ENCODE measurements at regions not wholly inside any gene's neighbourhood (a gene's known extent, or its start where the extent isn't known, plus 50 kb on each side); places are given as distances from the start of the nearest gene placed in this dataset.
A peak's percentile ranks its signal among the peaks of the same experiment; 100 is the strongest.
"Not testable (repeated sequence)": the region's sequence is repeated elsewhere in the genome, so short reads cannot be mapped to it uniquely, and the experiment has no call there.

DNA sequence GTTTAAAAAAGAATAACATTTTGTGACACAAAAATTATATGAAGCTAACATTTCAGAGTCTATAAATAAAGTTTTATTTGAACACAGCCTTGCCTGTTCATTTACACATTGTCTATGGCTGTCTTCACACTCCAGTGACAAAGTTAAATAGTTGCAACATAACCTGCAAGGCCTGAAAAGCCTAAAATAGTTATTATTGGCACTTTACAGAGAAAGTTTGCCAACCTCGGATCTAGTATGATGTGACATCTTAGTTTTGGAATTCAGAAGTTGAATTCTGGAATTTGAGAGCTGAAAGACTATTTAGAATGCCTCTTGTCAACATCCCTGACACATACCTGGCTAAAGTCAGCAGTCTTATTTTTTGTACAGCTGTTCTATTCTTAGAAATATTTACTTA, 68.3 kb downstream of the DYRK2 start:
- no peak overlapping the region for H3K4me3 Mint-ChIP-seq
- no peaks in the 10 kb centered on the region for H3K4me1 Mint-ChIP-seq (ENCODE audit: low read depth in 2 of 2)
- no peak for DNase-seq (ENCODE audit: low spot score)
- H3K36me3 Mint-ChIP-seq, result no peaks in the 10 kb centered on the region
- no peaks in the 10 kb centered on the region for H3K9me3 Mint-ChIP-seq
- no peak for ATAC-seq
- peaks cover 0 to 6% of the 10 kb centered on the region in 2 donors for H3K27me3 Mint-ChIP-seq
- no peak overlapping the region for H3K27ac Mint-ChIP-seq

DNA sequence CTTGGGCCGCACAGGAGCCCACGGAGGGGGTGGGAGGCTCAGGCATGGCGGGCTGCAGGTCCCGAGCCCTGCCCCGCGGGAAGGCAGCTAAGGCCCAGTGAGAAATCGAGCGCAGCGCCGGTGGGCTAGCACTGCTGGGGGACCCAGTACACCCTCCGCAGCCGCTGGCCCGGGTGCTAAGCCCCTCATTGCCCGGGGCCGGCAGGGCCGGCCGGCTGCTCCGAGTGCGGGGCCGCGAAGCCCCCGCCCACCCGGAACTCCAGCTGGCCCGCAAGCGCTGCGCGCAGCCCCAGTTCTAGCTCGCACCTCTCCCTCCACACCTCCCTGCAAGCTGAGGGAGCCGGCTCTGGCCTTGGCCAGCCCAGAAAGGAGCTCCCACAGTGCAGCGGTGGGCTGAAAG, 70.8 kb downstream of the DYRK2 start:
- ATAC-seq; H3K4me3 Mint-ChIP-seq; H3K4me1 Mint-ChIP-seq (ENCODE audit: low read depth in 2 of 2); H3K27ac Mint-ChIP-seq; H3K36me3 Mint-ChIP-seq; DNase-seq (ENCODE audit: low spot score); H3K27me3 Mint-ChIP-seq; H3K9me3 Mint-ChIP-seq: not testable (repeated sequence)

DNA sequence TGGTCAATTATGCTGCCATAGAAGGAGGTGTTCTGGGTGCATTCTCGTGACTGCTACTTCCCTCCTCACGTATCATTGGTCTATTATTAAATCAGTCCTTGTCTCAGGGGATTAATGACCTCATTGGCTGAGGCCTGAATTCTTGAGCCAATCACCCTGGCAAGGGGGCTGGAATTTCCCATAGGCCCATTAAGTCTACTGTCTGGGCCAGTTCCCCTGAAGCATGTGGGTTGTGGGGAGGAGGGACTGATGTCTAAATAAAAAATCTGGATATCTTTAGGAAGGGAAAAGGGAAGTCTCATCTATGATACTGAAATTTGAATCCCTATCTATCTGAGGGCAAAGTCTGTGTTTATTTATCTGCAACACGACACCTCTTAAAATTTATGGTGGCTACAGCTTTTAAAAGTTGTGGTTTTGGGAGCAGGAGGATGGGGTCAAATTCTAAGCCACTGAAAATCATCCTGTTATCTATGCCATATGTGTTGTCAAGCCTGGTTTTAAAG, 71.9 kb downstream of the DYRK2 start:
- Mint-ChIP-seq H3K9me3 (no peaks in the 10 kb centered on the region), H3K4me1 (ENCODE audit: low read depth in 2 of 2) (no peaks in the 10 kb centered on the region), H3K36me3 (no peaks in the 10 kb centered on the region), H3K27me3 (peaks cover 0 to 6% of the 10 kb centered on the region in 2 donors), H3K27ac (no peak overlapping the region), H3K4me3 (no peak overlapping the region)
- ATAC-seq (no peak), DNase-seq (ENCODE audit: low spot score) (no peak)

DNA sequence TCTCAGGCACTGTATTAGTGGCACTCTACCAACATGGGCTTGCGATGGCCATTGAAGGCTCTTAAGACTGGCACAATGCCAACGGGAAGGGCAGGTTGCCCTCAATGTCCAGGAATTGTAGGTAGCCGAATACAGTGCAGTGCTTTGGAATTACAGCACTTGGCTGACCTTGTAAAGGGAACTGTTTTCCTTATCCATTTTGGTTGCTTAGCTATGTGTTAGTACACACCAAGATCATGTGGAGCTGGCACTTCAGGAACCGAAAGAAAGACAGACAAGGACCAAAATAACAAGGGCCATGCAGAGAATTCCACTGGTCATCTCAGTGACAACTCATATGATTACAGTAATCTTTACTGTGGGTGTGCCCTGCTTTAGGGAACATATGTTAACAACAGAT, 72.7 kb downstream of the DYRK2 start:
- H3K27me3 Mint-ChIP-seq, result peaks cover 0 to 6% of the 10 kb centered on the region in 2 donors
- no peak for DNase-seq (ENCODE audit: low spot score)
- no peak overlapping the region for H3K27ac Mint-ChIP-seq

DNA sequence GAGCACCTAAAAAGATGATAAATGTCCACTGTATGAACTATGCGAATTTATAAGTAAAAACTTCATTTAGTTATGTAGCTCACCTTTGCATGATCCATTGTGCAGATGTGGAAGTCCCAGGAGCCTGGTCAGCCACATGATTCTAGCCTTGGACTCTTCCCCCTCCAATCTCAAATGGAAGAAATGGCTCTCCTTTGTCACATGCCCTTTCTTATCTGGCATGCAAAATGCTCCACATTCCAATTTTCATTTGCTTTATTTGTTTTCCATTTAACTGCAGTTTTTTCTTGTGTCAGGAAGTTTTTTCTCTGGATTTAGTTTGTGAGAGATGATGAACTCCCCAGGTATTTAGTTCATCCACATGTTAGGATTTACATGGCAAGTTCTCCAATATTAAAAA, 73.8 kb downstream of the DYRK2 start:
- Mint-ChIP-seq H3K4me1 (ENCODE audit: low read depth in 2 of 2) (no peaks in the 10 kb centered on the region), H3K4me3 (no peak overlapping the region), H3K9me3 (no peaks in the 10 kb centered on the region), H3K27me3 (peaks cover 0 to 6% of the 10 kb centered on the region in 2 donors), H3K36me3 (no peaks in the 10 kb centered on the region), H3K27ac (no peak overlapping the region)
- ATAC-seq (no peak), DNase-seq (ENCODE audit: low spot score) (no peak)

More for the DNA sequence above, 72.7 kb downstream of the DYRK2 start:
- no peaks in the 10 kb centered on the region for H3K36me3 Mint-ChIP-seq
- no peak overlapping the region for H3K4me3 Mint-ChIP-seq
- no peak for ATAC-seq
- no peaks in the 10 kb centered on the region for H3K9me3 Mint-ChIP-seq
- no peaks in the 10 kb centered on the region for H3K4me1 Mint-ChIP-seq (ENCODE audit: low read depth in 2 of 2)

DNA sequence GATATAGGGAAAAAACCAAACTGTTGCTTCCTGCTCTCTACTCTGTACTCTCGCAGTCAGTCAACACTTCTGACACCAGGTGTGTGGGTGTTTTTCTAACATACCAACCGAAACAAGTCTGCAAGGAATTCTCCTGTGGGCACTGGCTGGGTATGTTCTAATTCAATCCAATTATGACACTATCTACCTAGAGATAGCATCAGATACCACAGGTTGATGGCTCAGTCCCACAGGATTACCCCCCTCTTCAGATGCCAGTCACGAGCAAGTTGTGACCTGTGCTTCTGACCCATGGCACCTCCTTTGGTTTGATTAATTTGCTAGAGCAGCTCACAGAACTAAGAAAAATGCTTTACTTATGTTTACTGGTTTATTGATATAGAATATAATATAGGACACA, 78.3 kb downstream of the DYRK2 start:
- DNase-seq (ENCODE audit: low spot score) (no peak), ATAC-seq (no peak)
- Mint-ChIP-seq H3K36me3 (no peaks in the 10 kb centered on the region), H3K27me3 (peaks cover 0 to 2% of the 10 kb centered on the region in 2 donors), H3K4me1 (ENCODE audit: low read depth in 2 of 2) (no peaks in the 10 kb centered on the region), H3K27ac (no peak overlapping the region), H3K4me3 (no peak overlapping the region), H3K9me3 (no peaks in the 10 kb centered on the region)

DNA sequence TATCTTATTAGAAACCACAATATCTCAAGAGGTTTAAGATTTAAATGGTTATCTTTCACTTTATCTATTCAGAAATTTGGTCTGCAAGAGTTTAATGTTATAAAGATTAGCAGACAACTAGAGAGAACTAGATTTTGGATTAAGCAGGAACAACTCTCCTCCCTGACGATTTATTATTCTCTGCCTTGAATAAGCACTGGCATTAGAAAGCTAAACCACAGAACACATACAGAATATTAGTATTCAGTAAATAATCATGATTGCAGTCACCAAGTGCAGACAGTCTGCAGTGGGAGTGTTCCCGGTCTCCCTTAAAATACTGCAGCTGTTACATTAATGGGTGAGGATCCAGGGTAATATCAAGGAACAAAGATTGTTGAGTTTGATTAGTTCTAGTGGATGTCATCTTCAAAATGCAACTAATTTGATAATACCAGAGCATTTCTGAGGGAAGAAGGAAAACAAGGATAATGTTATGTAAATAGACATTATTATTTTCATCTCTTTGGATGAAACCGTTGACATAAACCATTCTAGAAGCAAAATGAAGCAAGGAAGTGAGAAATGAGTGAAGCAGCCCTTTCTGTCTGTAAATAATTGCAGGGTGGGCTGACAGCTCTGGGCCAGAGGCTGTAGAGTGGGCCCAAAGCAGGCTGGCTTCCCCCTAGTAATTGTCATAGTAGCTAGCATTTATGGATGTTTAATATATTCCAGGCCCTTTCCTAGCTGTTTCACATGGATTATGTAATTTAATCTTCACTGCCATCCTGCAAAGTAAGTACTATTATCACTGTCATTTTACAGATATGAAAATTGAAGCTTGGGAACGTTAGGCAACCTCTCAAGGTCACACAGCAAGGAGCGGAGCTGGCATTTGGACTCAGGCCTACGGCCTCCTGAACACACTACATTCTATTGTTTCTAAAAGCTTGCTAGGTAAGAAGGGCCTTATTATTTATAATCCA, 79.4 kb downstream of the DYRK2 start:
- Mint-ChIP-seq H3K9me3 (no peaks in the 10 kb centered on the region), H3K36me3 (no peaks in the 10 kb centered on the region), H3K4me3 (no peak overlapping the region), H3K27me3 (peaks cover 0 to 3% of the 10 kb centered on the region in 2 donors), H3K27ac (no peak overlapping the region), H3K4me1 (ENCODE audit: low read depth in 2 of 2) (no peaks in the 10 kb centered on the region)
- DNase-seq (ENCODE audit: low spot score) (no peak), ATAC-seq (no peak)

DNA sequence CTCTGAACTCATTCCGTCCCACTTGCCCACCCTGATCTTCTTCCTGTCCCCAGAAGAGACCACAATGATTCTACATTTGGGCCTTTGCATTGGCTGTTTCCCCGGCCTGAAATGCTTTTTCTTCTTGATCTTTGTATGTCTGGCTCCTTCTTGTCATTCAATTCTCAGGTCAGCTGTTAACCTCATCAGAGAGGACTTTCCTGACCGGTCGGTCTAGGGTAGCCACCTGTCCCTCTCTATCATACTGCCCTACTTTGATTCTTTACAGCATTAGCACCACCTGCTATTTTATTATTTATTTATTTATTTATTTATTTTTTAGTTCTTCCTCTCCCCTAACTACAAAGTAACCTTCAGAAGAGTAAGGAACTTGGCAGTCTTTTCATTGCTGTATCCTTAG, 84.3 kb downstream of the DYRK2 start:
- no peak overlapping the region for H3K27ac Mint-ChIP-seq
- no peak overlapping the region for H3K4me3 Mint-ChIP-seq
- no peaks in the 10 kb centered on the region for H3K36me3 Mint-ChIP-seq
- DNase-seq (ENCODE audit: low spot score), result no peak
- H3K27me3 Mint-ChIP-seq, result peaks cover 0 to 5% of the 10 kb centered on the region in 2 donors
- no peaks in the 10 kb centered on the region for H3K9me3 Mint-ChIP-seq
- no peak for ATAC-seq
- no peaks in the 10 kb centered on the region for H3K4me1 Mint-ChIP-seq (ENCODE audit: low read depth in 2 of 2)

DNA sequence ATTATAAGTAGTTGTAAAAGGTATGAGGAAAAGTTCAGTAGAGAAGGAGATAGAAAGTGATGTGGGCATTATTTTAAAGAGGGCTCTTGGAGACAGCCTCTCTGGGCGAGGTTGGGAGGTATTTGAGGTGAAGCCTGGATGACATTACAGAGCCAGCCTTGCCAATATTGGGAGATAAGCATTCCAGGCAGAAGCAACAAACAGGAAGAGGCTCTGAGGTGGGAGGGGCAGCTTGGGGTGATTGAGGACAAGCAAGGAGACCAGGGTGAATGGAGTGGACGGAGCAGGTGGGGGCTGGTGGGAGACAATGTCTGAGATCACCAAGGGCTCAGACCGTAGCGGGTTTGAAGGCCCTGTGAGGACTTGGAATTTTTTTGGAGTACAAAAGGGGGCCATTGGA, 87.3 kb downstream of the DYRK2 start:
- H3K4me1 Mint-ChIP-seq (ENCODE audit: low read depth in 2 of 2), result no peaks in the 10 kb centered on the region
- ATAC-seq (no peak), DNase-seq (ENCODE audit: low spot score) (no peak)
- H3K27ac Mint-ChIP-seq, result no peak overlapping the region
- no peaks in the 10 kb centered on the region for H3K36me3 Mint-ChIP-seq
- H3K27me3 Mint-ChIP-seq, result peaks cover 0 to 5% of the 10 kb centered on the region in 2 donors
- no peaks in the 10 kb centered on the region for H3K9me3 Mint-ChIP-seq
- H3K4me3 Mint-ChIP-seq, result no peak overlapping the region

DNA sequence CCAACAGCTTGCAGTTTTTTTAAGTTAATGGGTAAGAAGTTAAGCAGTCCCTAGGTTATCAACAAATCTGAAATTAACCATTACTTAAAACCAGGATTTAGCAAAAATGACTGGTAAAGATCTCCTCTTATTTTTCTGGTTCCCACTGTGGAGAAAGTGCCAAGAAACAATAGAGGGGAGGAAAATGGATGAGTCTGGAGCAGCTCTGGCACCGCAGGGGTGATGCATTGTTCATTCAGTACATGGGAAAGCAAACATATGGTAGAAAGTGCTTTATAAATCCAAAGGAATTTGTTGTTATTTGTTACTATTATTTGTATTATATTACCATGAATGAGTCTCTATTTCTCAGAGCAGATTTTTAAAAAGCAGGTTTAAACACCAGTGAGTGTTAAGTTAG, 92.2 kb downstream of the DYRK2 start:
- Mint-ChIP-seq H3K27me3 (peaks cover 2 to 4% of the 10 kb centered on the region in 2 donors), H3K36me3 (peaks cover under 1% of the 10 kb centered on the region), H3K27ac (no peak overlapping the region), H3K4me3 (no peak overlapping the region), H3K9me3 (no peaks in the 10 kb centered on the region), H3K4me1 (ENCODE audit: low read depth in 2 of 2) (no peaks in the 10 kb centered on the region)
- no peak for DNase-seq (ENCODE audit: low spot score)
- ATAC-seq, result no peak

DNA sequence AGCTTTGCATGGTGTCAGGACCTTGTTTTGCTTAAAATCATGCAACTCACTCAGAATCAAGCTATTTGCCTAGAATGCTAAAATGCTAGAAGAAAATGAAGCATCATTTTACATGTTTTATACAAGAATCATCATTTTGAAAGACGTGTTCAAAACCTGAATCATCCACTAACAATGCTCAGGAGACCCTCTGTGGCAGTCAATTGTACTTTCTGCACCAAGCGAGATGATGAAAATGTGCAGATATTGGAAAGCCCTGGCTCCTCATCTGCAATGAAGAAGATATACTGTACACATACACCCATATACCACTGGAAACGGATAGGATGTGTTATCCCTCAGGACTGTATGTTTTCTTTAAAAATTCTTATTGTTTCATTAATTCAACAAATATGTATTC, 92.7 kb downstream of the DYRK2 start:
- ATAC-seq (no peak), DNase-seq (ENCODE audit: low spot score) (no peak)
- H3K27me3 Mint-ChIP-seq, result peaks cover 2 to 7% of the 10 kb centered on the region in 2 donors
- H3K9me3 Mint-ChIP-seq, result no peaks in the 10 kb centered on the region
- no peaks in the 10 kb centered on the region for H3K4me1 Mint-ChIP-seq (ENCODE audit: low read depth in 2 of 2)
- H3K36me3 Mint-ChIP-seq, result peaks cover 4% of the 10 kb centered on the region
- no peak overlapping the region for H3K27ac Mint-ChIP-seq
- H3K4me3 Mint-ChIP-seq, result no peak overlapping the region

DNA sequence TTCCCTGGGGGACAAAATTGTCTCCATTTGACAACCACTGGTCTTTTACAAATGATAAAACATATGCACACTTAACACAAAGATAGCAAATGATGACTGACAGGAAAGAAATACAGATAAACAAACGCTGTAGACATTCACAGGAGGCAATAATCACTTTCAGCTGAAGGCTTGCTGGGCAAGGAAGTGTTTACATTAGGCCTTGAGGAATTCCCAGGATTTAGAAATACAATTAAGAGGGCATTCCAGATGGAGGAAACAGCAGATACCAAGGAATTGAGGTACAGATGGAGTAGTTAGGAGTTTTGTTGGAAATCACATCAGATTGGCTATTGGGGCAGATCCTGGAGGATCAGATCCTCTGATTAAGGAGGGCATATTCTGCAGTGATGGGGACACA, 93.9 kb downstream of the DYRK2 start:
- H3K27ac Mint-ChIP-seq, result no peak overlapping the region
- H3K9me3 Mint-ChIP-seq, result no peaks in the 10 kb centered on the region
- no peak overlapping the region for H3K4me3 Mint-ChIP-seq
- H3K36me3 Mint-ChIP-seq, result peaks cover 4% of the 10 kb centered on the region
- H3K4me1 Mint-ChIP-seq (ENCODE audit: low read depth in 2 of 2), result no peaks in the 10 kb centered on the region
- H3K27me3 Mint-ChIP-seq, result peaks cover 2 to 7% of the 10 kb centered on the region in 2 donors
- DNase-seq (ENCODE audit: low spot score) (no peak), ATAC-seq (no peak)

DNA sequence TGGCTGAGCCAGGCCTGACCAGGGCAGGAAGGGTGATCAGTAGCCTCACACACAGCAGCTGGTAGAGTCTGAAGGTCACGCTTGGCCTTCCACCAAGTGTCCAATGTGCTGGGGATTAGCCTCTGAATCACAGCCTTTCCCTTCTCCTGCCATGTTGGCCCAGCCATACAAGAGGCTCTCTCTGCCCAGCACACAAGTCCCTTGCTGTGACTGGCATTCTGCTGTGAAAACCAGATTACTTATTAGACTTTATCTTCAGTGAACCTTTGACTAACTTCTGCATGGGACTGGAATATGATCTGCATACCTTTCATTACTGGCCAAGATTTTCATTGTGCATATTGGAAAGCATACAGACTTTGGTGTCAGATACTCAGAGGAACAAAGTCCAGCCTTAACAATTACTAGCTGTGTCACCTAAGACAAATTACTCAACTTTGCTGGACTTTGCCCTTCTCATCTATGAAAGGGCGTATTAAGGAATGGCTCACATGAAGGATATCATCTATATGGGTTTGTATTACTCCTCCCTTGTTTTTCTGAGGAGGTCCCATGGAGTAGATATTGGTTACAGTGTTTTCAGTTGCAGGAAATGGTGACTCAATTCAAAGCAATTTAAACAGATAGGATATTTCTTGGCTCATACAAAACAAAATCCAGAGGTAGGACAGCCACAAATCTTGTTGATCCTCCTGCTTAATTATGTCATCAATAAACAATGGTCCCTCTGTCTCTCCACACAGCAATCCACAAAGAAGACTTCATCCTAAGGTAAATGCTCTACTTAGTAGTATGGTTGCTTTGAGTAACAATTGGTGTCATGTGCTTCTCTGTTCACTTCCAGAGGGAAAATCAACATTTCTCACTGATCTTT, 99.6 kb downstream of the DYRK2 start:
- no peaks in the 10 kb centered on the region for H3K9me3 Mint-ChIP-seq
- H3K4me3 Mint-ChIP-seq, result no peak overlapping the region
- H3K4me1 Mint-ChIP-seq (ENCODE audit: low read depth in 2 of 2), result peaks cover 0 to 2% of the 10 kb centered on the region in 2 donors
- no peak for DNase-seq (ENCODE audit: low spot score)
- H3K36me3 Mint-ChIP-seq, result peaks cover 4% of the 10 kb centered on the region
- no peak overlapping the region for H3K27ac Mint-ChIP-seq
- peak in 1 of 2 donors; percentile 36 for ATAC-seq
- H3K27me3 Mint-ChIP-seq, result peaks cover 5 to 7% of the 10 kb centered on the region in 2 donors

DNA sequence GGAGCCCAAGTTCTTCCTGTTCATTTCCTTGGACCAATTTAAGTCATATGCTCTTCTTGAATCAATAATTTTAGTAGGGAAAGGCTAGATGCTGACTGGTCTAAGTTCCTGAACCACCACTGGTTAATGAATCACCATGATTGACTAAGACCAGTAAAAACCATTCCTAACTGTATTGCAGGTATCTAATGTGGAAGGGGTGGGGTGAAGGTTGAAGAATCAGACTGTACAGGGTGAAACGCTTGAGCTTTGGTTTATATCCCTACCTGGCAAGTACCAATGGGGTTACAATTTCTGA, 100.1 kb downstream of the DYRK2 start:
- no peak overlapping the region for H3K4me3 Mint-ChIP-seq
- DNase-seq (ENCODE audit: low spot score), result no peak
- ATAC-seq, result no peak
- peaks cover 5 to 7% of the 10 kb centered on the region in 2 donors for H3K27me3 Mint-ChIP-seq
- no peaks in the 10 kb centered on the region for H3K9me3 Mint-ChIP-seq
- peaks cover 0 to 2% of the 10 kb centered on the region in 2 donors for H3K4me1 Mint-ChIP-seq (ENCODE audit: low read depth in 2 of 2)
- peaks cover 4% of the 10 kb centered on the region for H3K36me3 Mint-ChIP-seq
- no peak overlapping the region for H3K27ac Mint-ChIP-seq
